Right lobe of liver (tissue), 4 donors: ENCODE measurements at regions not wholly inside any gene's neighbourhood (a gene's known extent, or its start where the extent isn't known, plus 50 kb on each side); places are given as distances from the start of the nearest gene placed in this dataset.

Source experiments
- CTCF ChIP-seq, 4 donors: fragments of 200-600 bp in 3 of 4; fragments of 450-650 bp in 1 of 4; IDR thresholded peaks; one replicate each; pipeline versions ENCODE4 v1.5.1 to v1.8.0; 2016 to 2022; ENCODE audit warnings: antibody characterized with exemption in 4 of 4, mild to moderate bottlenecking in 2 of 4
- POLR2A ChIP-seq: fragments of 450-650 bp; IDR thresholded peaks from one replicate; pipeline ENCODE4 v1.6.1; 2017; ENCODE audit warnings: antibody characterized with exemption, mild to moderate bottlenecking
- donor health status: DM: no; HTN: no; CAD: no.
- donor health status: DM: no; HTN: no; CAD: no.
- donor health status: DM: no; HTN: yes; CAD: no.

DNA sequence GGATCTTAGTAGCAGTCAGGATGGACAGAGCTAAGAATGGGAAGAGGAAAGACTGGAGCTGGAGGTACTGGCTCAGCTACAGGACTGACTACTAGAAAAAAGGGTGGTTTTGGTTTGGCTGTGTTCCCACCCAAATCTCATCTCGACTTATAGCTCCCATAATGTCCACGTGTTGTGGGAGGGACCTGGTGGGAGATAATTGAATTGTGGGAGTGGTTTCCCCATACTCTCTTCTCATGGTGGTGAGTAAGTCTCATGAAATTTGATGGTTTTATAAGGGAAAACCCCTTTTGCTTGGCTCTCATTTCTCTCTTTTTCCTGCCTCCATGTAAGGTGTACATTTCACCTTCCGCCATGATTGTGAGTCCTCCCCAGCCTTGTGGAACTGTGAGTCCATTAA lies 466.5 kb upstream of the DEPDC1 start:
- no peak for TF ChIP-seq CTCF (IDR thresholded peaks at IDR 0.05)
- no peak for TF ChIP-seq POLR2A
